GM18502 (cell line): ENCODE measurements at regions not wholly inside any gene's neighbourhood (a gene's known extent, or its start where the extent isn't known, plus 50 kb on each side); places are given as distances from the start of the nearest gene placed in this dataset.
"Not testable (repeated sequence)": the region's sequence is repeated elsewhere in the genome, so short reads cannot be mapped to it uniquely, and the experiment has no call there.

Experiments used
- ATAC-seq: cut with Tn5 transposase; IDR thresholded peaks from one replicate; pipeline ENCODE4 v1.9.1; 2021; ENCODE audit warnings: mild to moderate bottlenecking; ENCODE audit not compliant: unreplicated experiment, poor library complexity

DNA sequence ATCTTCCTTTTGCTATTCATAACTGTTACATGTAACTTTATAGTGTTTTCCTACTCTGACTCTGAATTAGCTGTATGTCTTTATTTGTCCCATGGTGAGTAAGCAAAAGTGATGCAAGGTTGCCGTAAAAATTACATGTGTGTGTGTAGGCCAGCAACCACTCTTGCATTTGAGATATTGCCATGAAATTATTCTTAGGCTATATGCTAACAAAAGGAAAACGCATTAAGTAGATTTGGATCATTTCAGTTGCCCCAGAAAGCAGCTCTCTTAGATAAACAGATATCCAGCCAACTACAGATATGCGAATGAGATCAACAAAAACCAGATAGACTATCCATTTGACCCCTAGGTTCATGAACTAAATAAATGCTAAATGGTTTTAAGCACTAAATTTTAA is 73.6 kb downstream of the CYLC2 start:
- ATAC-seq, result no peak

GRCh38 chr9:103078581-103078980 is 83.4 kb downstream of the CYLC2 start:
- ATAC-seq, result no peak

DNA sequence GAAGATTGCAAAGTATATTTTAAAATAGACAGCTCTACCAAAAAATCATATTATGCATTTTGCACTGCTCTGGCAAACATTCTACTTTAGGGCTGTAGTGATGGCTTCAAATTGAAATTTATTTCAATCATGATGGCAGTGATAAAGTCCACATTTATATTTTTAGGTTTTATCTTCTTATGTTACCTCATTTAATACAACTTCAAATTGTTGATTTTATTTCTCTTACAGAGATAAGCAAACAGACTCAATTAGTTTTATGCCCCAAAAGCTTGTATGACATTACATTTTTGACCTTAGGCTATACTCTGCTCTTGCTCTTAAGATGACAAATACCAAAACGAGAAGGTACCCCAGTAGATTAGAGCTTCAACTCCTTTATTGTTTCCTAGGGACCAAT is 87.4 kb downstream of the CYLC2 start:
- no peak for ATAC-seq

DNA sequence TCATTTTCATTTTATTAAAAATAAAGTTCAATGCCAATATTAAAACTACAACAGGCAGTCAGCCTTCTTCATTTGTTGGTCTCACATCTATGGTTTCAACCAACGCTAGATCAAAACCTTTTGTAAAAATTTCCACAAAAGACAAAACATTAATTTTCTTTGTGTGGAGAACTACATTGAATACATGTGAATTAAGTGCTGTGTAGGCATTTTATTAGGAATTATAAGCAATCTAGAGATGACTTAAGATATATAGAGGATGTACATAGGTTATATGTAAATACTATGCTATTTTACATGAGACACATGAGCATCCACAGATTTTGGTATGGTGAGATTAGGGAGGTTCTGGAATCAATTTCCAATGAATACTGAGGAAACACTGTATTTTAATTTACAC is 94.2 kb downstream of the CYLC2 start:
- ATAC-seq, result no peak

DNA sequence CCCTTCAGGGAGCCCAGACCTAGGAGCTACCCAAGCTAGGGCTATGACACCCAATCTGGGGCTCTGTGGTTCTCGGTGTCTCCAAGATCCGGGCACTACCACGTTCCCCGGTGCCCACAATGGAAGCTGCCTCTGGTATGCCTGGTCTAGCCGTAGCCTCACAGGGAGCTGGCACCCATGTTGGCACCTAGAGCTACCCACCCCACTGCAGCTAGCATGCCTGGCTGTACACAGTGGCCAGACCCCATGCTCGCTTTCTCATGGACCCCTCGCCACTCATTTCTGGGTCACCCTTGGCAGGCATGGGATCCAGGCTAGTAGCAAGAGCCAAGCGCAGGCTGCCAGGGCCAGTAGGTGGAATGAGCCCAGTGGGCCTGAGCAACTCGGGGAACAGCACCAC is 109.0 kb downstream of the CYLC2 start:
- ATAC-seq, result no peak

GRCh38 chr9:103116246-103116645 is 121.1 kb downstream of the CYLC2 start:
- ATAC-seq, result no peak

DNA sequence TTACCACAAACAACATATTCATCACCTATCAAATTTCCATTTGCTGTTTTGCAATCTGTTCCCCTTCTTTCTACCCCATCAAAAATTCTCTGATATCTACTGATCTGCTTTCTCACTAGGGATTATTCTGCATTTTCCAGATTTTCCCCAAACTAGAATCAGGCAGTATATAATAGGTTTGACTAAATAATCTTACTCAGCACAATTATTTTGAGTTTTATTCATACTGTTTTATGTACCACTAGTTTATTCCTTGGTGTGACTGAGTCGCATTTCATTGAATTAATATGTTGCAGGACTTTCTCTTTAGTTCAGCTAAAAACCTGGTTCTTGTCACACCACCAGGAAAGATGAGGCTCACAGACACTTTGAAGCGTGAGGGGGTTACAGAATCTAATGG is 131.4 kb downstream of the CYLC2 start:
- no peak for ATAC-seq

GRCh38 chr9:103139891-103140290 is 144.8 kb downstream of the CYLC2 start:
- ATAC-seq, result no peak

DNA sequence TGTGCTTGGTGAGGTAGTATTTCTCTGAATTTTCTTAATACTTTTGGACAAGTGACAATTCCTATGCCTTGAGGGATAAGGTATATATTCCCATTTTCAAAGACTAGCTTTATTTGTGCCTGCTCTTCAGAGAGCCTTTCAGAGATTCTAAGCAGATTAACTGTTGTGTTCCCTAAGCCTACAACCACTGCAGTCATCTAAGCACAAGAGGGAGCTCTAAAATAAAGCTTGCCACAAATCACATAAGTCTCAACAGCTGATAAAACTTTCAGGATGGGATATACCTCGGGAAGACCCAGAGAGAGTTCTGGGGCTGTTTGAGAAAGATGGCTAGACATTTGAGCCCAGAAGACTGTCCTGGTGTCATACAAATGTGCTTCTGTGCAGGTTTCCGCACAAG is 157.3 kb downstream of the CYLC2 start:
- no peak for ATAC-seq

- ATAC-seq, result no peak
Observed at GRCh38 chr9:103167530-103167929, 172.4 kb downstream of the CYLC2 start.

DNA sequence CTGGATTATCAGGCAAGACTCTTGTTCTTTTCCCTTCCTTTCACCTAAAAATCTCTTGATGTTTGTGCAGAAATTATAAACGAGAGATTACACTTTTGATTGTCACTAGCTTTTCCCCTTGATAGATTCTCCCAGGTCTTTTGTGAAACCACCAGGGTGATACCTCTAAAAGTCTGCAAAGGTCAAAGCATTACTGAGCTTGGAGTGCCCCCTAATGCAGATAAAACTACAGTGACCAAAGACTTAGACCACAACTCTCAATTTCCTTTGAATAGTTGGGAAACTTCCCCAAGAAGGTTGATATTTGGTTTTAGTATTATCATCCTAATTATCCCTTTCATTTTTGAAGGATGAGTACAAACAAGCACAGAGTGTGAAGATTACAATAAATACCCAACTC is 173.1 kb downstream of the CYLC2 start:
- ATAC-seq, result no peak

GRCh38 chr9:103169798-103170197 is 174.7 kb downstream of the CYLC2 start:
- ATAC-seq, result no peak

DNA sequence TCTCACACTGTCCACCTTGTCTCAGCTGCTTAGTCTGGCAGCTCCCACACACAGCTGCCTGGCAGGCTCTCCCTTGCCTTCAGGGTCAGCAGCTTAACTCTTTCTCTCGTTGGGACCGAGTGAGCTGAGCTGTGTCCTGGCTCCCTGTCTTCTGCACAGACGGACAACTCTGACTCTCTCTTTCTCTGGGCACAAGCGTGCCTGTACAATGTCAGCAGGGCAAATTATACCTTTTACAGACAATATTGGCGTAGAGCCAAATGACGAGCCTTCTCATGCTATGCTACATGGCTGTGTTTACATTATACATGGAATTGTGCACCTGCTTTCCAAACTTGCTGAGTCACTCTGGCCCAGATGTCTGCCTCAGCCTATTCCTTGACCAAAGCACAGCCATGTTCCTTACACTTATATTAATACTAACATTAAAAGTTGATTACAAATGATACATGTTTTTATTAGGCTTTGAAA is 188.6 kb downstream of the CYLC2 start:
- ATAC-seq, result no peak

DNA sequence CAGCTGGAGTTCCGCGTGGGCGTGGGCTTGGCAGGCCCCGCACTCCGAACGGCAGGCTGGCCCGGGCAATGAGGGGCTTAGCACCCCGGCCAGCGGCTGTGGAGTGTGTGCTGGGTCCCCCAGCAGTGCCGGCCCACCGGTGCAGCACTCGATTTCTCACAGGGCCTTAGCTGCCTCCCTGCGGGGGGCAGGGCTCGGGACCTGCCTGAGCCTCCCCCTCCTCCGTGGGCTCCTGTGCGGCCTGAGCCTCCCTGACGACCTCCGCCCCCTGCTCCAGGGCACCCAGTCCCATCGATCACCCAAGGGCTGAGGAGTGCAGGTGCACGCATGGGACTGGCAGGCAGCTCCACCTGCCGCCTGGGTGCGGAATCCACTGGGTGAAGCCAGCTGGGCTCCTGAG is 191.8 kb downstream of the CYLC2 start:
- no peak for ATAC-seq

- ATAC-seq, result no peak
Observed at GRCh38 chr9:103188781-103189350, 193.7 kb downstream of the CYLC2 start.

DNA sequence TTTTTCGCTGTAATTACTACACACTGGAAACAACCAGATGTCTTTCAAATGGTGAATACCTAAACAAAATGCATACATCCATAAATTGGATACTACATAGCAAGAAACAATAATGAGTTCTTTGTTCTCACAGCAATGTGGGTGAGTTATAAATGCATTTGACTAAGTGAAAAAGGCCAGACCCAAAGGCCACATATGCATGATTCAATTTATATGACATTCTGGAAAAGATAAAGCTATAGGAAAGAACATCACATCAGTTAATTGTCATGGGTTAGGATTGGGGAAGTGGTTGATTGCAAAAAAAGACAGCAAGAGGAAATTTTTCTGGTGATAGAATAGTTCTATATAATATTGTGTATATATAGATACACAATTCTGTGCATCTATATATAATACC is 198.9 kb downstream of the CYLC2 start:
- ATAC-seq, result no peak

DNA sequence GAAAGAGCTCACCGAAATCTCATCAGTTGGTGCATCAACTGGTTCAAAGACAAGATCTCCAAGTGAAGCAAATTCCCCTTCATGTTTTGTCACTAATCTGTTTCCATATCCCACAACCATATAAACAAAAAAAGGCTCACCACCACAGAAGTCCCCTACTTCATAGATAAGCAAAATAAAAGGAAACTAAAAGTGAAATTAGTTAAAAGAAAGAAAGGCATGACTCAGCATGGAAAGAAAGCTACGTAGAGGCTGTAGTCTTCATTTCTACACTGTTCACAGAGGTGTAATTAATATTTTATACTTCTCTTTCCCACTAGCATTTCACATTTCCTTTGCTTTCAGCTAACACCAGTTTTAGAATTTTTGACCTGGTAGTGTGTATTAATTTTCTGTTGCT is 208.0 kb downstream of the CYLC2 start:
- ATAC-seq, result no peak

GRCh38 chr9:103205881-103206585 is 210.9 kb downstream of the CYLC2 start:
- not testable (repeated sequence) for ATAC-seq

- no peak for ATAC-seq
Observed at GRCh38 chr9:103210607-103211006, 215.5 kb downstream of the CYLC2 start.

GRCh38 chr9:103215197-103215596 is 220.1 kb downstream of the CYLC2 start:
- ATAC-seq, result no peak

GRCh38 chr9:103225702-103226646 is 230.8 kb downstream of the CYLC2 start:
- ATAC-seq, result no peak
